ENCODE measurements at regions not wholly inside any gene's neighbourhood (a gene's known extent, or its start where the extent isn't known, plus 50 kb on each side); places are given as distances from the start of the nearest gene placed in this dataset.

DNA sequence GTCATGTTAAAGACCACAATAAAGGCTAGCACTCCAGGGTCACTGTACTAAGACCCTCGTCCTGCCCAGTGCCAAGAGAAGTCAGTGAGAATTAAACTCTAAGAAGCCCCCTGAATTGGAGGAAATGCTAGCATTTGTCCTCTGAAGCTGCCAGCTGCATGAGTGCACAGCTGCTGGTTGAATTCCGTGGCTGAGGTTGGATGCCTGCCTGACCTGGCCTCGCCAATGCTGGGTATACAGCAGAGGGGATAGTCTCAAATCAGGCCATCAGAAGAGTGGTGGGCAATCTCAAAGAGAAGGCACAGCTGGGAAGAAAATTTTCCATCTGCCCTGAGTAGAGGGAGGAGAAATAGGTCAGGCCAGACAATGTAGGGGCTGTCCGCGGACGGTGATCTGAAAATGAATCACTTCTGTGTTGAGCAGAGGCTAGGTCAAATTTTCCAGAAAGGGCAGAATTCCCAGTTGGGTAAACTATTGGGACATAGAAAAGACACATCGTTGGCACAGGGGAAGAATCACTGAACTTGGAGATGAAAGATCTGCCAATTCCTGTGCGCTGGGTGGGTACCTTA lies 110.5 kb upstream of the AGAP1 start:
- DNase-seq (ENCODE audit: low read depth in 4 of 4, low spot score in 3 of 4): no peak

DNA sequence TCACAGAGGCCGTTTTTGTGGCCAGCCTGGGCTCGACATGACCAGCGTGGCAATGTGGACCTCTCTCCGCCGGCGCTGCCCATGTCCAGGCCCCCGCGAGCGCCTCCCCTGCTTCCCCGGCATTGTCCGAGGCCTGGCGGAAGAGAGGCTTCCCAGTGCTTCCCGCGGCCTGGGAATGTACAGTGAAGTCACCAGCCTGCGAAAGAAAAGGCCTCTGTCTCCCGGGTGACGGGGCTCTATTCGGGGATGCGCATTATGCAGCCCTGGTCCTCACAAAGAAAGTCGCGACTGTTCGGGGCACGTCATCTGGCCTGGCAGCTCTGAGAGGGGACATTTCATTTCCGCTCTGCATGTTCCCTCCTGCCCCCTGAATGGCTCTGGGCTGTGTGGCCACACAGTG lies 109.2 kb upstream of the AGAP1 start:
- no peak for DNase-seq (ENCODE audit: low read depth in 4 of 4, low spot score in 3 of 4)

- no peak for DNase-seq (ENCODE audit: low read depth in 4 of 4, low spot score in 3 of 4)
These were observed 104.2 kb upstream of the AGAP1 start for GRCh38 chr2:235389626-235390025.

DNA sequence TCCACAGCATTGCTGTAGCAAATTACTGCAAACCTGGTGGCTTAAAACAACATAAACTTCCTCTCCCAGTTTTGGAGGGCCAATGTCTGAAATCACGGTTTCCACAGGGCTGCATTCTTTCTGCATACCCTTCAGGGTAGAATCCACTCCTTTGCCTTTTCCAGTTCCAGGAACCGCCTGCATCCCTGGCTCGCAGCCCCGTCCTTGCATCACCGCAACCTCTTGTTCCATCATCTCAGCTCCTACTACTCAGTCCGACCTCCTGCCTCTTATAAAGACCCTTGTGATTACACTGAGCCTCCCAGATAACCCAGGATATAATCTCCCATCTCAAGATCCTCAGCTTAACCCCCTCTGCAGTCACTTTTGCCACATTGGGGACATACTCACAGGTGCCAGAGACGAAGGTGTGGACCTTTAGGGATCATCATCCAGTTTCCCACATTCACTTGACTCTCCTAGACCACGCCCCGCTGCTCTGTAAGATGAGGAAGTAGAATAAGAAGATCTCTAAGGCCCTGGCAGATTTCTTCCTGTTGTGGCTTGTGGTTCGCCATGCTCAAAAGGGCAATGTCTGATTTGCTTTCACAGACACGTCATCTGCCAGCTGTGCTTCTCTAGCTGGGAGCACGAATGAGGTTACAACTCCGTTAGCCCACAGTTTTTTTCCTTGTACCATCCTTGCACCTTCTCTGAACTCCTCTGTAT lies 103.6 kb upstream of the AGAP1 start:
- DNase-seq (ENCODE audit: low read depth in 4 of 4, low spot score in 3 of 4): no peak

GRCh38 chr2:235390816-235391194 lies 103.0 kb upstream of the AGAP1 start:
- DNase-seq (ENCODE audit: low read depth in 4 of 4, low spot score in 3 of 4): no peak

- DNase-seq (ENCODE audit: low read depth in 4 of 4, low spot score in 3 of 4): no peak
These were observed 101.8 kb upstream of the AGAP1 start for GRCh38 chr2:235391921-235392615.

DNA sequence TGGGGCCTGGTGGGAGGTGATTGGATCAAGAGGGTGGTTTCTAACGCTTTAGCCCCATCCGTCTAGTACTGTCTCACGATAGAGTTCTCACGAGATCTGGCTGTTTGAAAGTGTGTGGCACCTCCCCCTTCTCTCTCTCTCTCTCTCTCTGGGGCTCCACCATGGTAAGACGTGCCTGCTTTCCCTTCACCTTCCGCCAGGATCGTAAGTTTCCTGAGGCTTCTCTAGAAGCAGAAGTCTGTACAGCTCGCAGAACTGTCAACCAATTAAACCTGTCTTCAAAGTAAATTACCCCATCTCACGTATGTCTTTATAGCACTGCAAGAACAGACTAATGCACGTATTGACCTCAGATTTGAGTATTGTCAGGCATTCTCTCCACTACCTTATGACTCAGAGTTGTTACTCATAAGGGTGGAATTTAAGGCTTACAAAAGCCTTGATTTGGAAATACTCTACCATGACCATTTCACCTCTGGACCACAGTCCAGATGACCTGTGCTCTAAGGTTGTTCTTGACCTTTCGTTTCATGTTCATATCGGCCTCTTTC lies 99.5 kb upstream of the AGAP1 start:
- no peak for DNase-seq (ENCODE audit: low read depth in 4 of 4, low spot score in 3 of 4)

- DNase-seq (ENCODE audit: low read depth in 4 of 4, low spot score in 3 of 4): no peak
These were observed 97.6 kb upstream of the AGAP1 start for GRCh38 chr2:235396071-235396846.

DNA sequence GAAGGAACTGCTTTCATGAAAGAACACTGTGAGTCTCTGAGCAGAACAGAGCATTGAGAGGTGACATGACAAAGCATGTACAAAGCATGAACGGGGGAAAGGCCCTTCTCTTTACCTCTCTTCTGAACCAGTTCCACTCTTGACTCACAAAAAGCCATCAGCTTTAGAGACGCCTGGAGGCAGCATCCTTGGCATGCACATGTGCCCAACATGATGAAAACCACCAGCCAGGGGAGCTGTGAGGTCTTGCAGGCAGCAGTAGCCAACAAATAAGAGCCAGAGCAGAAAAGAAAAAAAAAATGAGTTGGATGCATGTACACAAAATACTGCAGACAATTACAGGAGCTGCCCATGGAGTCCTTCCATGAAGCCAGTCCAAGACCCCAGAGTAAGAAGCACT lies 95.5 kb upstream of the AGAP1 start:
- DNase-seq (ENCODE audit: low read depth in 4 of 4, low spot score in 3 of 4): no peak

DNA sequence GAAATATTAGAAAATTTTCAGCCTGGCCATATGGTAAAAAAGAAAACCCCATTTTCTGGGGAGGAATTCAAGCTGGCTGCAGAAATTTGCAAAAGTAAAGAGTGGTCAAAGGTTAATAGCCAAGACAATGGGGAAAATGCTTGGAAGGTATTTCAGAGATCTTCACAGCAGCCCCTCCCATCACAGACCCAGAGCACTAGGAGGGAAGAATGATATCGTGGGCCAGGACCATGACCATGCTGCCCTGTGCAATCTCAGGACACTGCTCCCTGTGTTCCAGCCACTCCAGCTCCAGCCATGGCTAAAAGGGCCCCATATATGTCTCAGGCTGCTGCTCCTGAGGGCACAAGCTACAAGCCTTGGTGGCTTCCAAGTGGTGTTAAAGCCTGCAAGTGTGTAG lies 93.9 kb upstream of the AGAP1 start:
- DNase-seq (ENCODE audit: low read depth in 4 of 4, low spot score in 3 of 4): no peak

DNA sequence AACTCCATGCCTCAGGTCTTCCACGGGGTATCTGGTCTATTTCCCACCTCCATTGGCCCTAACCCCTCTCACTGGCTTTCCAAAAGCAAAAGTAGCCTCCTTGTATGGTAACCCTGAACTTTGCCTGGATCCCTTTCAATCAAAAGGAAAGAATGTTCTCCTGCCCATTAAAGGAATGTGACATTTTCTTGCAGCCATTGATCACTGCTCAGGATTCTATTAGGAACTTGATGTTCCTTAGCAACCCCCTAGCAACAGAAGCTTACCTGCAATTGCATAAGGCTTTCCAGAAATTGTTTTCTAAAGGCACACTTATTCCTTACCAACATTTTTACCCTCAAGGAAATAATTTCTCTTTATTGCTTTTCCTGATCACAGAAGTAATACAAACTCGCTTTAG lies 91.4 kb upstream of the AGAP1 start:
- no peak for DNase-seq (ENCODE audit: low read depth in 4 of 4, low spot score in 3 of 4)

DNA sequence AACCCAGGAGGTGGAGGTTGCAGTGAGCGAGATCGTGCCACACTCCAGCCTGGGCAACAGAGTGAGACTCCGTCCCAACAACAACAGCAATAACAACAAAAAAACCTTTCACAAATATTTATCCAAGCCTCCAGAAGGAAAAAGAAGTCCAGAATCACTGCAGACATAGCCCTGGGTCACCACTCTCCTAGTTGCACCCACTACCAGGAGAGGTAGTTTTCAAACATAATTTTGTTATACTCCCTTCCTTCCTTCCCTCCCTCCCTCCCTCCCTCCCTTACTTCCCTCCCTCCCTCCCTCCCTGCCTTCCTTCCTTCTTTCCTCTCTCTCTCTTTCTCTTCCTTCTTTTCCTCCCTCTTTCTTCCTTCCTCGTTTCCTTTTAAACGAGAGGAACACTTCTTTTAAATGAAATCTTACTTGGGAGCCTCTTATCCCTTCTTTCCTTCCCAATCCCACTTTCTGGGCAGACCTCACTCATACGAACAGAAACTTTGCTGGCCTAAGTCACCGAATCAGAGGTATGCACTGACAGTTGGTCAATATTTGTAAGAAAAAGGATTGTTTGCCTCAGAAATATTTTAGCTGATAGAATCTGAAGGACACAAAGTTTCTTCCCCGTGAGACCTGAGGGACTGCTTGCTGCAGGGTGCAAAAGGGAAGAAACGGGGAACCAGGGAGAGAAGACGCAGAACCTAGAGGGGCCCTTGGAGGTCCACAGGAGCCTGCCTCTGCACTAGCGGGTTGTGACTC lies 88.1 kb upstream of the AGAP1 start:
- no peak for DNase-seq (ENCODE audit: low read depth in 4 of 4, low spot score in 3 of 4)

DNA sequence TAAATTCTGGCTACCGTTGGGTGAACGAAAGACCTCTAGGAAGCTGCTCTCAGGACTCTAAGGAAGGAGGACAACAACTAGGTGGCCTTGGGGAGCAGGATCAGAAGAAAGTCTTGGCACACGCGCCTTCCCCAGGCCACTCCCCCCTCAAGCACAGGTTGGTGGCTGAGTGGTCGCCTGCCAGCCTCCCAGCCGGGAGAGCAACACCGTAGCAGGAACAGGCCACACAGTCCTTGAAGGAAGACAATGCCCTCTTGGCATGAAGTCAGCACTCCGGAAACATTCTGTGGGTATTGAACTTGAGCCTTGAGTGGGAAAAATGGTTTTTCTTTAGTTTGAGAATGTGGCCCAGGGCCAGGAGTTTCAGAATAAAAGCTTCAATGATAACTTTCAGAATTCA lies 87.4 kb upstream of the AGAP1 start:
- no peak for DNase-seq (ENCODE audit: low read depth in 4 of 4, low spot score in 3 of 4)

GRCh38 chr2:235411905-235412485 lies 81.8 kb upstream of the AGAP1 start:
- DNase-seq (ENCODE audit: low read depth in 4 of 4, low spot score in 3 of 4): no peak

GRCh38 chr2:235413064-235413463 lies 80.8 kb upstream of the AGAP1 start:
- DNase-seq (ENCODE audit: low read depth in 4 of 4, low spot score in 3 of 4): no peak

DNA sequence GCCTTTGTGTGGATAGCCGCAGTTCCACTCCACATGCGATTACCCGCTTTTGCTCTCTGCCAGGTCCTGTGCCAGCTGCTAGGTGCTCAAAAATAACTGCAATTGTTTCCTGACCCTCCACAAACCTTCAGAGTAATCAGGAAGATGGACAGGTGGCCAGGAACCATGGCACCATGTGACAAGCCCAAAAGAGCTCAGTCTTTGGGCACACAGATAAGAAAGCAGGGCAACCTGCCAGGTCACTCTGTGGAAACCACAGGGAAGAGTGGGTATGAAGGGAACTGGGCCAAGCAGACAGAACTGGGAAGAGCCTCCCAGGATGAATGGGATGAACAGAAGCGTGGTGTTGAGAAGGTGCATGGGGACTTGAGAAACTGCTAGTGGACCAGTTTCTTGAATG lies 79.4 kb upstream of the AGAP1 start:
- no peak for DNase-seq (ENCODE audit: low read depth in 4 of 4, low spot score in 3 of 4)

DNA sequence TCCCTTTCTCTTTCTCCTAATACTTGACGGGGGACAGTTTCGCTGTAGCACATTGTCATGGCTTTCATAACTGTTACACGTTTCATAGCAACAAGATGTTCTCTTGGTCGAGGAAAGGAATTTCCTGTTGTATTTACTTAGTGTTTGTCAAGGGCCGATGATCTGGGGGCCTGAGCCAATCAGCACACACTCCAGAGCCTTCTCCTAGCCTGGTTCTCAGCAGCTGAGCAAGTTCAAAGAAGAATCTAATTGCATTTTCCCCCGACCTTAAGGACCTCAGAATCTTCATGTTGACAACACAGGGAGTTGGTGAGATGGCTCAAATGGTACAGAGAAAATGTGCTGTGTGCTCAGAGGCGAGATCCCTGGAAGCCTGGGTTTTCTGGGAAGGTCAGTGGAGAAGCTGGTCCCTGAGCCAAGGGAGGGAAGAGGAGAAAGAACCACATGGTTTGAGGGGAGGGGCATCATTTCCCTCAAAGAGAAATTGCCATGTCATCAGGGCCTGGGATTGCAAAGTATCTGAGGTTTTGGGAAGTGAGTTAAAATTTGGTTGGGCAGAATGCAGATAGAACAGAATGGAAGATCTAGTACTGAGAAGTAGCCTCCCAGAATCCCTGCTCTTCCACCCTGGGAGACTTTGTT lies 76.9 kb upstream of the AGAP1 start:
- DNase-seq (ENCODE audit: low read depth in 4 of 4, low spot score in 3 of 4): peak in 1 of 4 donors; percentile 24

GRCh38 chr2:235418918-235419317 lies 74.9 kb upstream of the AGAP1 start:
- DNase-seq (ENCODE audit: low read depth in 4 of 4, low spot score in 3 of 4): no peak

GRCh38 chr2:235419996-235420395 lies 73.8 kb upstream of the AGAP1 start:
- DNase-seq (ENCODE audit: low read depth in 4 of 4, low spot score in 3 of 4): no peak

- no peak for DNase-seq (ENCODE audit: low read depth in 4 of 4, low spot score in 3 of 4)
These were observed 72.2 kb upstream of the AGAP1 start for GRCh38 chr2:235421618-235422017.
